ENCODE measurements at regions not wholly inside any gene's neighbourhood (a gene's known extent, or its start where the extent isn't known, plus 50 kb on each side); places are given as distances from the start of the nearest gene placed in this dataset.

DNA sequence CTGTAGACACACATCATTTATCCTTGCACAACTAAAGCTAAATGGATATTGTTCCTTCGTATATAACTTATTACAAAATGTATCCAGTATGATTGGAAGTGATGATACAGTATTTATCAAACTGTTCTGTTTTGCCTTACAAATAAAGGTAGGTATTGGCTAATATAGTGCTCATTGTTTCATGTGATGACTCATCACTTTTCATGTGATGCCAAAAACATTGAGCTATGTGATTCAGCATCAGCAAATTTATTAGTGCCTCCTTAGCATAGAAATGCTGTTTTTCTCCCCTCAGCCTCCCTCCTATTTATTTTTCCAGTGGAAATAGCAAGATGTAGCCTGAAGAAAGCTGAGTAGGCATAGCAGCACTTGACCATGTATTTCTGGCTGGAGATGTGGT is 228.6 kb upstream of the LYPLAL1 start (continued):
- TF ChIP-seq ARHGAP35 (IDR thresholded peaks at IDR 0.05; ENCODE audit: partially characterized antibody) (no peak), MAFK (IDR thresholded peaks at IDR 0.05; ENCODE audit: low read length) (peak; percentile 85)

DNA sequence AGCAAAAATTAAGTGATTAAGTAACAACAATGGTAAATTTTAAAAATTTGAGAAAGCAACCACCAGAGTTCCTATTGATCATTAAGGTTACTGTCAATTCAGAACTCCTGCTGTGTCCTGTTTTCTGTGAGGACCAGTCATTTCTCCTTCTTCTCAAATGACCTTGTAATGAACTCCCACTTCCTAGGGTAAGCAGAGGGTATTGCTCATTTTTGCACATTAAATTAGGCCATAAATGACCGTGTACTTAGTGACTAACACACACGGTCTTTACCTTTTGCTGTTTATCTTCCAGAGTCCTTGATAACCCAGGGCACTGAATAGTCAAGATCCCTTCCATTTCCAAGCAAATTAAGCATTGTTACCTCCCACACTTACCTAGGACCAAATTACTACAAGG is 227.5 kb upstream of the LYPLAL1 start:
- no peaks in the 10 kb centered on the region for H3K9me3 ChIP-seq (replicated peaks; ENCODE audit: control insufficient read depth, insufficient read depth, low read depth, low read length)
- no peak for TF ChIP-seq ZNF695 (CRISPR knock-in tag; IDR thresholded peaks at IDR 0.05)
- no peak for TF ChIP-seq PTRF (tag; IDR thresholded peaks at IDR 0.05)
- TF ChIP-seq, protein P1, sequence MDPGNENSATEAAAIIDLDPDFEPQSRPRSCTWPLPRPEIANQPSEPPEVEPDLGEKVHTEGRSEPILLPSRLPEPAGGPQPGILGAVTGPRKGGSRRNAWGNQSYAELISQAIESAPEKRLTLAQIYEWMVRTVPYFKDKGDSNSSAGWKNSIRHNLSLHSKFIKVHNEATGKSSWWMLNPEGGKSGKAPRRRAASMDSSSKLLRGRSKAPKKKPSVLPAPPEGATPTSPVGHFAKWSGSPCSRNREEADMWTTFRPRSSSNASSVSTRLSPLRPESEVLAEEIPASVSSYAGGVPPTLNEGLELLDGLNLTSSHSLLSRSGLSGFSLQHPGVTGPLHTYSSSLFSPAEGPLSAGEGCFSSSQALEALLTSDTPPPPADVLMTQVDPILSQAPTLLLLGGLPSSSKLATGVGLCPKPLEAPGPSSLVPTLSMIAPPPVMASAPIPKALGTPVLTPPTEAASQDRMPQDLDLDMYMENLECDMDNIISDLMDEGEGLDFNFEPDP (CRISPR knock-in tag; IDR thresholded peaks at IDR 0.05) = no peak
- no peak for TF ChIP-seq RAD21 (CRISPR knock-in tag; conservative IDR thresholded peaks at IDR 0.05 in 1 of 2, IDR thresholded peaks at IDR 0.05 in 1 of 2)
- no peak for TF ChIP-seq BCOR (IDR thresholded peaks at IDR 0.05)
- no peak for TF ChIP-seq HOXB6 (CRISPR knock-in tag; IDR thresholded peaks at IDR 0.05; ENCODE audit: borderline replicate concordance)
- no peak for TF ChIP-seq SP2 (IDR thresholded peaks at IDR 0.05; ENCODE audit: extremely low read depth, low read depth, low read length, poor library complexity, severe bottlenecking)
- no peak for TF ChIP-seq PURB (CRISPR knock-in tag; IDR thresholded peaks at IDR 0.05; ENCODE audit: low read depth)
- no peak for TF ChIP-seq TAF1 (IDR thresholded peaks at IDR 0.05; ENCODE audit: control insufficient read depth, extremely low read depth, insufficient read depth, low read length, severe bottlenecking)
- TF ChIP-seq ESRRB (CRISPR knock-in tag; IDR thresholded peaks at IDR 0.05; ENCODE audit: borderline replicate concordance) = no peak
- no peak for TF ChIP-seq RBM25 (IDR thresholded peaks at IDR 0.05; ENCODE audit: low read depth, low read length, severe bottlenecking)
- no peaks in the 10 kb centered on the region for H4K20me1 ChIP-seq (replicated peaks; ENCODE audit: control insufficient read depth, insufficient read depth, low read length)
- H3K27ac ChIP-seq (ENCODE audit: extremely low read depth, low read depth, low read length) = no peak overlapping the region
- no peak overlapping the region for H3K9ac ChIP-seq (ENCODE audit: insufficient read depth in 1 of 2, low read depth in 2 of 2, low read length in 2 of 2)
- H3K4me1 ChIP-seq (replicated peaks in 1 of 2; ENCODE audit: control insufficient read depth in 2 of 2, insufficient read depth in 2 of 2, low read length in 2 of 2) = no peaks in the 10 kb centered on the region
- H2AFZ ChIP-seq (ENCODE audit: low read depth, low read length) = no peak overlapping the region
- no peaks in the 10 kb centered on the region for H3K9me1 ChIP-seq (ENCODE audit: control insufficient read depth, insufficient read depth, low read length)
- DNase-seq (ENCODE audit: extremely low read depth in 1 of 4, low spot score in 3 of 4) (no peak), FAIRE-seq (no peak), ATAC-seq (no peak)
- POLR2A ChIA-PET = no interaction called here
- no peak overlapping the region for H3K4me3 ChIP-seq
- H3K36me3 ChIP-seq (ENCODE audit: control insufficient read depth, insufficient read depth, low read length) = no peaks in the 10 kb centered on the region
- no TSS peak for BruUV-seq (replicated peaks)
- CTCF ChIA-PET (ENCODE audit: low intra/inter-chr PET ratio) = no interaction called here
- H3K4me2 ChIP-seq (ENCODE audit: insufficient read depth, low read length) = no peak overlapping the region
- WGBS (ENCODE audit: insufficient coverage, low coverage, missing lambda C conversion rate) = 0% methylated on average over 2 of the region's 2 CpGs
- in situ Hi-C loops (cut with MboI) (no loop called here), intact Hi-C loops (cut with micrococcal nuclease) (no loop called here)
- H3K79me2 ChIP-seq (ENCODE audit: control insufficient read depth, insufficient read depth, low read length) = no peaks in the 10 kb centered on the region
- H3K27me3 ChIP-seq (ENCODE audit: control insufficient read depth in 2 of 2, insufficient read depth in 2 of 2, low read length in 2 of 2) = no peaks in the 10 kb centered on the region
